ENCODE measurements at regions not wholly inside any gene's neighbourhood (a gene's known extent, or its start where the extent isn't known, plus 50 kb on each side); places are given as distances from the start of the nearest gene placed in this dataset.

GRCh38 chr6:144731229-144731628 lies 446.1 kb downstream of the UTRN start:
- H3K9me3 ChIP-seq (ENCODE audit: low read length), result no peaks in the 10 kb centered on the region
- H3K4me3 ChIP-seq (ENCODE audit: low read length), result no peak overlapping the region
- no peak overlapping the region for H2AFZ ChIP-seq (ENCODE audit: low read depth, low read length)
- H3K36me3 ChIP-seq (ENCODE audit: insufficient read depth, low read length), result peaks cover 16% of the 10 kb centered on the region
- no peaks in the 10 kb centered on the region for H3K4me1 ChIP-seq (ENCODE audit: insufficient read depth, low read length)
- H3K27me3 ChIP-seq (ENCODE audit: insufficient read depth, low read length), result no peaks in the 10 kb centered on the region

- Histone ChIP-seq H2AFZ (ENCODE audit: low read depth, low read length) (no peak overlapping the region), H3K36me3 (ENCODE audit: insufficient read depth, low read length) (peaks cover 8% of the 10 kb centered on the region), H3K27me3 (ENCODE audit: insufficient read depth, low read length) (no peaks in the 10 kb centered on the region), H3K9me3 (ENCODE audit: low read length) (no peaks in the 10 kb centered on the region), H3K4me1 (ENCODE audit: insufficient read depth, low read length) (no peaks in the 10 kb centered on the region), H3K4me3 (ENCODE audit: low read length) (no peak overlapping the region)
Observed at GRCh38 chr6:144736763-144737162, 451.6 kb downstream of the UTRN start.

- H3K36me3 ChIP-seq (ENCODE audit: insufficient read depth, low read length), result no peaks in the 10 kb centered on the region
- no peaks in the 10 kb centered on the region for H3K27me3 ChIP-seq (ENCODE audit: insufficient read depth, low read length)
- no peaks in the 10 kb centered on the region for H3K4me1 ChIP-seq (ENCODE audit: insufficient read depth, low read length)
- H3K9me3 ChIP-seq (ENCODE audit: low read length), result no peaks in the 10 kb centered on the region
- no peak overlapping the region for H3K4me3 ChIP-seq (ENCODE audit: low read length)
- no peak overlapping the region for H2AFZ ChIP-seq (ENCODE audit: low read depth, low read length)
Observed at GRCh38 chr6:144737998-144738397, 452.9 kb downstream of the UTRN start.

GRCh38 chr6:144739873-144740272 lies 454.7 kb downstream of the UTRN start:
- H3K4me3 ChIP-seq (ENCODE audit: low read length), result no peak overlapping the region
- no peaks in the 10 kb centered on the region for H3K4me1 ChIP-seq (ENCODE audit: insufficient read depth, low read length)
- no peak overlapping the region for H2AFZ ChIP-seq (ENCODE audit: low read depth, low read length)
- H3K27me3 ChIP-seq (ENCODE audit: insufficient read depth, low read length), result no peaks in the 10 kb centered on the region
- H3K36me3 ChIP-seq (ENCODE audit: insufficient read depth, low read length), result no peaks in the 10 kb centered on the region
- no peaks in the 10 kb centered on the region for H3K9me3 ChIP-seq (ENCODE audit: low read length)

- no peaks in the 10 kb centered on the region for H3K4me1 ChIP-seq (ENCODE audit: insufficient read depth, low read length)
- H3K27me3 ChIP-seq (ENCODE audit: insufficient read depth, low read length), result no peaks in the 10 kb centered on the region
- no peaks in the 10 kb centered on the region for H3K36me3 ChIP-seq (ENCODE audit: insufficient read depth, low read length)
- no peak overlapping the region for H3K4me3 ChIP-seq (ENCODE audit: low read length)
- H2AFZ ChIP-seq (ENCODE audit: low read depth, low read length), result no peak overlapping the region
- H3K9me3 ChIP-seq (ENCODE audit: low read length), result no peaks in the 10 kb centered on the region
Observed at GRCh38 chr6:144741659-144742058, 456.5 kb downstream of the UTRN start.

- no peak overlapping the region for H2AFZ ChIP-seq (ENCODE audit: low read depth, low read length)
- no peak overlapping the region for H3K4me3 ChIP-seq (ENCODE audit: low read length)
- H3K36me3 ChIP-seq (ENCODE audit: insufficient read depth, low read length), result no peaks in the 10 kb centered on the region
- no peaks in the 10 kb centered on the region for H3K9me3 ChIP-seq (ENCODE audit: low read length)
- no peaks in the 10 kb centered on the region for H3K27me3 ChIP-seq (ENCODE audit: insufficient read depth, low read length)
- H3K4me1 ChIP-seq (ENCODE audit: insufficient read depth, low read length), result no peaks in the 10 kb centered on the region
Observed at GRCh38 chr6:144742779-144743178, 457.6 kb downstream of the UTRN start.

GRCh38 chr6:144744720-144745119 lies 459.6 kb downstream of the UTRN start:
- H3K36me3 ChIP-seq (ENCODE audit: insufficient read depth, low read length), result peaks cover 5% of the 10 kb centered on the region
- H3K4me1 ChIP-seq (ENCODE audit: insufficient read depth, low read length), result no peaks in the 10 kb centered on the region
- no peaks in the 10 kb centered on the region for H3K27me3 ChIP-seq (ENCODE audit: insufficient read depth, low read length)
- no peak overlapping the region for H2AFZ ChIP-seq (ENCODE audit: low read depth, low read length)
- no peak overlapping the region for H3K4me3 ChIP-seq (ENCODE audit: low read length)
- H3K9me3 ChIP-seq (ENCODE audit: low read length), result no peaks in the 10 kb centered on the region

- Histone ChIP-seq H3K4me1 (ENCODE audit: insufficient read depth, low read length) (no peaks in the 10 kb centered on the region), H3K4me3 (ENCODE audit: low read length) (no peak overlapping the region), H3K9me3 (ENCODE audit: low read length) (no peaks in the 10 kb centered on the region), H3K36me3 (ENCODE audit: insufficient read depth, low read length) (peaks cover 5% of the 10 kb centered on the region), H2AFZ (ENCODE audit: low read depth, low read length) (no peak overlapping the region), H3K27me3 (ENCODE audit: insufficient read depth, low read length) (no peaks in the 10 kb centered on the region)
Observed at GRCh38 chr6:144745439-144745838, 460.3 kb downstream of the UTRN start.

- no peak overlapping the region for H3K4me3 ChIP-seq (ENCODE audit: low read length)
- no peaks in the 10 kb centered on the region for H3K4me1 ChIP-seq (ENCODE audit: insufficient read depth, low read length)
- H3K9me3 ChIP-seq (ENCODE audit: low read length), result no peaks in the 10 kb centered on the region
- peaks cover 9% of the 10 kb centered on the region for H3K36me3 ChIP-seq (ENCODE audit: insufficient read depth, low read length)
- no peak overlapping the region for H2AFZ ChIP-seq (ENCODE audit: low read depth, low read length)
- no peaks in the 10 kb centered on the region for H3K27me3 ChIP-seq (ENCODE audit: insufficient read depth, low read length)
Observed at GRCh38 chr6:144746902-144747469, 461.9 kb downstream of the UTRN start.

GRCh38 chr6:144749263-144749662 lies 464.1 kb downstream of the UTRN start:
- Histone ChIP-seq H3K4me3 (ENCODE audit: low read length) (no peak overlapping the region), H3K27me3 (ENCODE audit: insufficient read depth, low read length) (no peaks in the 10 kb centered on the region), H2AFZ (ENCODE audit: low read depth, low read length) (no peak overlapping the region), H3K4me1 (ENCODE audit: insufficient read depth, low read length) (no peaks in the 10 kb centered on the region), H3K36me3 (ENCODE audit: insufficient read depth, low read length) (peaks cover 13% of the 10 kb centered on the region), H3K9me3 (ENCODE audit: low read length) (no peaks in the 10 kb centered on the region)

- no peaks in the 10 kb centered on the region for H3K9me3 ChIP-seq (ENCODE audit: low read length)
- no peaks in the 10 kb centered on the region for H3K4me1 ChIP-seq (ENCODE audit: insufficient read depth, low read length)
- H3K36me3 ChIP-seq (ENCODE audit: insufficient read depth, low read length), result peaks cover 15% of the 10 kb centered on the region
- no peaks in the 10 kb centered on the region for H3K27me3 ChIP-seq (ENCODE audit: insufficient read depth, low read length)
- H3K4me3 ChIP-seq (ENCODE audit: low read length), result no peak overlapping the region
- no peak overlapping the region for H2AFZ ChIP-seq (ENCODE audit: low read depth, low read length)
Observed at GRCh38 chr6:144753023-144753705, 468.0 kb downstream of the UTRN start.

- Histone ChIP-seq H2AFZ (ENCODE audit: low read depth, low read length) (no peak overlapping the region), H3K4me1 (ENCODE audit: insufficient read depth, low read length) (no peaks in the 10 kb centered on the region)
Observed at GRCh38 chr6:144756469-144756868, 471.3 kb downstream of the UTRN start.

GRCh38 chr6:144757299-144757698 lies 472.2 kb downstream of the UTRN start:
- H3K27me3 ChIP-seq (ENCODE audit: insufficient read depth, low read length), result no peaks in the 10 kb centered on the region
- no peak overlapping the region for H3K4me3 ChIP-seq (ENCODE audit: low read length)
- no peaks in the 10 kb centered on the region for H3K4me1 ChIP-seq (ENCODE audit: insufficient read depth, low read length)
- peaks cover 6% of the 10 kb centered on the region for H3K36me3 ChIP-seq (ENCODE audit: insufficient read depth, low read length)
- no peaks in the 10 kb centered on the region for H3K9me3 ChIP-seq (ENCODE audit: low read length)
- no peak overlapping the region for H2AFZ ChIP-seq (ENCODE audit: low read depth, low read length)

More at GRCh38 chr6:144756469-144756868, 471.3 kb downstream of the UTRN start:
- Histone ChIP-seq H3K4me3 (ENCODE audit: low read length) (no peak overlapping the region), H3K9me3 (ENCODE audit: low read length) (no peaks in the 10 kb centered on the region), H3K36me3 (ENCODE audit: insufficient read depth, low read length) (peaks cover 10% of the 10 kb centered on the region), H3K27me3 (ENCODE audit: insufficient read depth, low read length) (no peaks in the 10 kb centered on the region)

GRCh38 chr6:144757730-144758129 lies 472.6 kb downstream of the UTRN start:
- Histone ChIP-seq H3K36me3 (ENCODE audit: insufficient read depth, low read length) (peaks cover 6% of the 10 kb centered on the region), H3K27me3 (ENCODE audit: insufficient read depth, low read length) (no peaks in the 10 kb centered on the region), H2AFZ (ENCODE audit: low read depth, low read length) (no peak overlapping the region), H3K4me1 (ENCODE audit: insufficient read depth, low read length) (no peaks in the 10 kb centered on the region), H3K4me3 (ENCODE audit: low read length) (no peak overlapping the region), H3K9me3 (ENCODE audit: low read length) (no peaks in the 10 kb centered on the region)

All from neuron (in vitro differentiated cells).